H1 (cell line): ENCODE measurements at regions not wholly inside any gene's neighbourhood (a gene's known extent, or its start where the extent isn't known, plus 50 kb on each side); places are given as distances from the start of the nearest gene placed in this dataset.

Experiments
- GABPA ChIP-seq: IDR thresholded peaks from 2 replicates; pipeline ENCODE4 v1.6.1; 2011; ENCODE audit warnings: mild to moderate bottlenecking, low read length, moderate library complexity, borderline replicate concordance; ENCODE audit not compliant: insufficient read depth
- YY1 ChIP-seq: IDR thresholded peaks from 2 replicates; pipeline ENCODE4 v1.6.1; 2011; ENCODE audit warnings: low read depth, mild to moderate bottlenecking, low read length

GRCh38 chr3:78287085-78287484, 1247.2 kb downstream of the ROBO2 start (continued):
- no peak for TF ChIP-seq GABPA
- no peak for TF ChIP-seq YY1
